NB4 (cell line): ENCODE measurements at regions not wholly inside any gene's neighbourhood (a gene's known extent, or its start where the extent isn't known, plus 50 kb on each side); places are given as distances from the start of the nearest gene placed in this dataset.

Experiments
- DNase-seq: peaks from one replicate; pipeline ENCODE4 v3.0.0; 2010; ENCODE audit warnings: low read depth
- H3K4me3 ChIP-seq: one replicate; pipeline ENCODE4 v1.5.1; 2011; ENCODE audit warnings: mild to moderate bottlenecking, low read depth, low read length, moderate library complexity
- CTCF ChIP-seq: IDR thresholded peaks from one replicate; pipeline ENCODE4 v1.5.1; 2012; ENCODE audit warnings: low read depth, low read length
- MAX ChIP-seq: IDR thresholded peaks from 2 replicates; pipeline ENCODE4 v1.6.1; 2011; ENCODE audit warnings: low read depth, low read length
- MYC ChIP-seq: IDR thresholded peaks from 2 replicates; pipeline ENCODE4 v1.6.1; 2011; ENCODE audit warnings: low read depth, low read length
- POLR2A ChIP-seq: IDR thresholded peaks from 2 replicates; pipeline ENCODE4 v1.6.1; 2011; ENCODE audit warnings: mild to moderate bottlenecking; ENCODE audit not compliant: insufficient read length; ENCODE audit errors: extremely low read depth

GRCh38 chr4:96913441-96914080 is 1073.7 kb downstream of the PDHA2 start:
- no peak overlapping the region for H3K4me3 ChIP-seq
- DNase-seq = no peak
- no peak for TF ChIP-seq MYC
- no peak for TF ChIP-seq CTCF
- no peak for TF ChIP-seq POLR2A
- no peak for TF ChIP-seq MAX

DNA sequence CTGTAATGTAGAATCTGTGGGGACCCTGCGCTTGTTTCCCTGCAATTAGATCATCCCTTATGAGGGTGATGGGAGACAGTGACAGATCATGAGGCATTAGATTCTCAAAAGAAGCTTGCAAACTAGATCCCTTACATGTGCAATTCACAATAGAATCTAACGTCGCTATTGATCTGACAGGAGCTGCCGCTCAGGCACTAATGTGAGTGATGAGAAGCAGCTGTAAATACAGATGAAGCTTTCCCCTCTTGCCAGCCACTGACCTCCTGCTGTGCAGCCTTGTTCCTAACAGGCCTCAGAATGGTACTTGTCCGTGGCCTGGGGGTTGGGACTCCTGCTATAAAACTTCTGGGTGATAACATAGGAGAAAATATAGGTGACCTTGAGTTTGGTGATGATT is 1076.8 kb downstream of the PDHA2 start:
- TF ChIP-seq CTCF (no peak), POLR2A (no peak), MYC (no peak), MAX (no peak)
- no peak overlapping the region for H3K4me3 ChIP-seq
- DNase-seq = no peak

- H3K4me3 ChIP-seq = no peak overlapping the region
- DNase-seq = no peak
- TF ChIP-seq MYC (no peak), MAX (no peak), POLR2A (no peak)
These were observed 1097.0 kb downstream of the PDHA2 start for GRCh38 chr4:96936886-96937285.

- DNase-seq = no peak
- no peak overlapping the region for H3K4me3 ChIP-seq
- no peak for TF ChIP-seq POLR2A
- no peak for TF ChIP-seq MYC
- no peak for TF ChIP-seq MAX
- TF ChIP-seq CTCF = no peak
These were observed 1106.7 kb downstream of the PDHA2 start for GRCh38 chr4:96946552-96946951.

DNA sequence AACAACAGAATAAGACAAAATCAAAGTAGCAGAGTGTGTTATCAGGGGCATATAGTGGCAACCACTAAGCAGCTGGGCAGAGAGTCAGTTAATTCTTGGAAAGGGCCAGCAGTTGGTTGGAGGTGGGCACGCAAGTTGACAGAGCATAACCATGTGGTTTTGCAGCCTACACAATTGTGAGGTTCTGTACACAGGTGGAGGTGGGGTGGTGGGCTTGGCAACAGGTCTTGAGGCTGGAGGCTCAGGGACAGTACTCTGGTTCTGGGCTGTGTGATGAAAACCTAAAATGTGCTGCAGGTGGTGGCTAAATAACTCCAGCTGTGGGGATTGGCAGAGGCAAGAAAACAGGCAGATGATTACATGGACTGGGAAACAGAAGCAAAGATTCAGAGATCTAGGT is 1112.7 kb downstream of the PDHA2 start:
- TF ChIP-seq MYC (no peak), CTCF (no peak), POLR2A (no peak), MAX (no peak)
- DNase-seq = no peak
- no peak overlapping the region for H3K4me3 ChIP-seq

GRCh38 chr4:96955226-96955625 is 1115.3 kb downstream of the PDHA2 start:
- no peak overlapping the region for H3K4me3 ChIP-seq
- no peak for DNase-seq
- no peak for TF ChIP-seq MAX
- TF ChIP-seq POLR2A = no peak
- no peak for TF ChIP-seq MYC
- TF ChIP-seq CTCF = no peak
